K562 (cell line): ENCODE measurements at regions not wholly inside any gene's neighbourhood (a gene's known extent, or its start where the extent isn't known, plus 50 kb on each side); places are given as distances from the start of the nearest gene placed in this dataset.

Experiments
- ATF3 ChIP-seq, 2 experiments: fragments of 450-650 bp in 1 of 2; sonication (generic) in 1 of 2; formaldehyde crosslinking in 1 of 2; IDR thresholded peaks in 1 of 2; conservative IDR thresholded peaks in 1 of 2; 2 replicates each; pipeline versions ENCODE4 v1.6.1 to v1.8.1; 2016 to 2023; ENCODE audit warnings: mild to moderate bottlenecking in 2 of 2, moderate library complexity in 2 of 2, inconsistent platforms in 1 of 2, missing genetic modification reagents in 1 of 2
- CEBPB ChIP-seq: fragments of 450-650 bp; IDR thresholded peaks from 2 replicates; pipeline ENCODE4 v1.6.1; 2016; ENCODE audit warnings: missing genetic modification characterization, missing compliant biosample characterization
- CEBPZ ChIP-seq: fragments of 150-350 bp; IDR thresholded peaks from 2 replicates; pipeline ENCODE4 v1.6.1; 2014; ENCODE audit warnings: low read depth, mild to moderate bottlenecking, low read length, borderline replicate concordance
- IRF1 ChIP-seq: sonication (generic); formaldehyde crosslinking; IDR thresholded peaks from 2 replicates; pipeline ENCODE4 v1.8.0; 2022; ENCODE audit warnings: missing genetic modification reagents, mild to moderate bottlenecking, borderline replicate concordance
- NCOA2 ChIP-seq, 2 experiments: fragments of 450-650 bp; IDR thresholded peaks; 2 replicates each; pipeline ENCODE4 v1.6.1; 2018; ENCODE audit warnings: mild to moderate bottlenecking in 2 of 2, moderate library complexity in 1 of 2; ENCODE audit not compliant: partially characterized antibody in 2 of 2
- PHF20 ChIP-seq: fragments of 450-650 bp; IDR thresholded peaks from 2 replicates; pipeline ENCODE4 v1.6.1; 2018; ENCODE audit not compliant: partially characterized antibody
- PML ChIP-seq: IDR thresholded peaks from 2 replicates; pipeline ENCODE4 v1.6.1; 2012; ENCODE audit warnings: low read length, inconsistent platforms
- PRPF4 ChIP-seq: fragments of 200-400 bp; formaldehyde crosslinking; IDR thresholded peaks from one replicate; pipeline ENCODE4 v1.6.1; 2017; ENCODE audit warnings: low read length, low read depth, mild to moderate bottlenecking; ENCODE audit not compliant: insufficient read depth, poor library complexity, severe bottlenecking
- SLC30A9 ChIP-seq: fragments of 250-450 bp; sonication (Bioruptor Pico); IDR thresholded peaks from 2 replicates; pipeline ENCODE4 v1.8.0; 2022; ENCODE audit warnings: mild to moderate bottlenecking, moderate library complexity
- ZNF318 ChIP-seq, 2 experiments: fragments of 450-650 bp; IDR thresholded peaks; 2 replicates each; pipeline ENCODE4 v1.6.1; 2016; ENCODE audit warnings: mild to moderate bottlenecking in 2 of 2, borderline replicate concordance in 1 of 2, low read depth in 1 of 2, moderate library complexity in 1 of 2
- ZNF589 ChIP-seq: fragments of 200-800 bp; sonication (Bioruptor generic); IDR thresholded peaks from 2 replicates; pipeline ENCODE4 v1.6.1; 2016; ENCODE audit warnings: low read depth, missing genetic modification characterization, missing compliant biosample characterization

GRCh38 chr4:26105815-26106699 is 192.0 kb downstream of the SMIM20 start (continued):
- TF ChIP-seq IRF1 (CRISPR knock-in tag) (no peak), PHF20 (no peak), NCOA2 (IDR thresholded peaks at IDR 0.05; ENCODE audit: partially characterized antibody in 2 of 2) (no peak), CEBPZ (no peak), ZNF318 (IDR thresholded peaks at IDR 0.05; ENCODE audit: borderline replicate concordance in 1 of 2, low read depth in 1 of 2) (no peak), ZNF589 (CRISPR knock-in tag) (0 out of 2 replicates have a peak, but pooled peaks have one; percentile 14), SLC30A9 (CRISPR knock-in tag) (no peak), ATF3 (IDR thresholded peaks at IDR 0.05) (peak; percentile 90), ATF3 (CRISPR knock-in tag; conservative IDR thresholded peaks at IDR 0.05) (no peak), PML (peak; percentile 44; the same call in 1 of the 2 replicates), PRPF4 (no peak), CEBPB (tag) (peak; percentile 55)
